ENCODE measurements at regions not wholly inside any gene's neighbourhood (a gene's known extent, or its start where the extent isn't known, plus 50 kb on each side); places are given as distances from the start of the nearest gene placed in this dataset.

DNA sequence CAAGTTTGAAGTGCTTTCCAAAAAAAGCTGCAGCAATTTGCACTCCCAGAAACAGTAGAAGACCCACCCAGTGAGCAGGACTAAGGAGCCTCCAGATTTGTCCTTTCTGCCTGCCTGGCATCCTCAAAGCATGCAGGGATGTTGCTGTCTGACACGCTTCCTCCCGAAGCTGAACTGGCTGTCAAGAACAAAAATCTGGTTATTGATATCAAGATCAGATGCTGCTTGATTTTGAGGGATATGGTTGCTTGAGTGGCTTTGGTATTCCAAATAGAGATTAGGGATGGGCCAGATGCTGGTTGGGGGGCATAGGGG is 143.3 kb downstream of the MRPS6 start:
- TF ChIP-seq MYC (IDR thresholded peaks at IDR 0.05; ENCODE audit: low read depth, low read length) = no peak
- TF ChIP-seq POLR2A (IDR thresholded peaks at IDR 0.05; ENCODE audit: extremely low read depth, insufficient read length) = no peak
- TF ChIP-seq, protein P1, sequence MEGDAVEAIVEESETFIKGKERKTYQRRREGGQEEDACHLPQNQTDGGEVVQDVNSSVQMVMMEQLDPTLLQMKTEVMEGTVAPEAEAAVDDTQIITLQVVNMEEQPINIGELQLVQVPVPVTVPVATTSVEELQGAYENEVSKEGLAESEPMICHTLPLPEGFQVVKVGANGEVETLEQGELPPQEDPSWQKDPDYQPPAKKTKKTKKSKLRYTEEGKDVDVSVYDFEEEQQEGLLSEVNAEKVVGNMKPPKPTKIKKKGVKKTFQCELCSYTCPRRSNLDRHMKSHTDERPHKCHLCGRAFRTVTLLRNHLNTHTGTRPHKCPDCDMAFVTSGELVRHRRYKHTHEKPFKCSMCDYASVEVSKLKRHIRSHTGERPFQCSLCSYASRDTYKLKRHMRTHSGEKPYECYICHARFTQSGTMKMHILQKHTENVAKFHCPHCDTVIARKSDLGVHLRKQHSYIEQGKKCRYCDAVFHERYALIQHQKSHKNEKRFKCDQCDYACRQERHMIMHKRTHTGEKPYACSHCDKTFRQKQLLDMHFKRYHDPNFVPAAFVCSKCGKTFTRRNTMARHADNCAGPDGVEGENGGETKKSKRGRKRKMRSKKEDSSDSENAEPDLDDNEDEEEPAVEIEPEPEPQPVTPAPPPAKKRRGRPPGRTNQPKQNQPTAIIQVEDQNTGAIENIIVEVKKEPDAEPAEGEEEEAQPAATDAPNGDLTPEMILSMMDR (IDR thresholded peaks at IDR 0.05; ENCODE audit: low read depth, low read length) = no peak

All from NB4 (cell line).